Stomach (tissue), 8 donors: ENCODE measurements at regions not wholly inside any gene's neighbourhood (a gene's known extent, or its start where the extent isn't known, plus 50 kb on each side); places are given as distances from the start of the nearest gene placed in this dataset.

Experiments used
- DNase-seq, 2 donors: peaks; one replicate each; pipeline versions ENCODE4 v3.0.0 to v3.0.0-alpha.2; 2013 to 2019
- H3K27ac ChIP-seq, 5 donors: fragments of 200-600 bp in 4 of 5; sonication (generic) in 4 of 5; one replicate each; pipeline ENCODE4 v1.5.1; 2013 to 2019; ENCODE audit warnings: mild to moderate bottlenecking in 1 of 5, moderate library complexity in 1 of 5
- H3K27me3 ChIP-seq, 3 donors: fragments of 200-600 bp; sonication (generic); one replicate each; pipeline ENCODE4 v1.5.1; 2017 to 2019; ENCODE audit warnings: mixed run types in 1 of 3
- H3K36me3 ChIP-seq, 4 donors: fragments of 200-600 bp; sonication (generic); 1 replicate in 3 of 4; 2 replicates in 1 of 4; pipeline ENCODE4 v1.5.1; 2016 to 2019
- H3K4me1 ChIP-seq, 4 donors: fragments of 200-600 bp; sonication (generic); one replicate each; pipeline ENCODE4 v1.5.1; 2016 to 2019
- H3K4me3 ChIP-seq, 4 donors: fragments of 200-600 bp; sonication (generic) in 3 of 4; one replicate each; pipeline ENCODE4 v1.5.1; 2016 to 2019; ENCODE audit warnings: mild to moderate bottlenecking in 1 of 4
- H3K9me3 ChIP-seq, 4 donors: fragments of 200-600 bp; sonication (generic); one replicate each; pipeline ENCODE4 v1.5.1; 2016 to 2019
- EP300 ChIP-seq: sonication (generic); formaldehyde crosslinking; IDR thresholded peaks from one replicate; pipeline ENCODE4 v1.6.1; 2017; ENCODE audit warnings: antibody characterized with exemption
- POLR2A ChIP-seq, 4 donors: fragments of 450-650 bp; IDR thresholded peaks; one replicate each; pipeline ENCODE4 v1.6.1; 2016; ENCODE audit warnings: antibody characterized with exemption in 4 of 4, control low read depth in 2 of 4, mild to moderate bottlenecking in 1 of 4, moderate library complexity in 1 of 4
- POLR2AphosphoS5 ChIP-seq, 3 donors: sonication (generic); formaldehyde crosslinking; IDR thresholded peaks; one replicate each; pipeline ENCODE4 v1.6.1; 2016; ENCODE audit warnings: antibody characterized with exemption in 3 of 3
- WGBS, 5 donors: extraction: QIAGEN DNeasy Blood & Tissue Kit in 3 of 5; methylation state at CpG; one replicate each; pipeline versions ENCODE4 v1.1.5 to v1.1.7; 2013 to 2018; 5-methylcytosine and 5-hydroxymethylcytosine counted together
- intact Hi-C: fragments of 100-400 bp; cut with DNase I; formaldehyde crosslinking; loops from one replicate; pipeline ENCODE4 v1.15.1; 2023; ENCODE audit warnings: low total_unique reads
- TF ChIP-seq, protein P1 (sequence below), 7 experiments: fragments of 450-650 bp in 4 of 7; fragments of 200-600 bp in 3 of 7; sonication (generic) in 3 of 7; IDR thresholded peaks; one replicate each; pipeline ENCODE4 v1.5.1; 2016 to 2019; ENCODE audit warnings: antibody characterized with exemption in 7 of 7, control low read depth in 2 of 7, mild to moderate bottlenecking in 1 of 7
- donor health status: healthy with polysubstance abuse.
- donor health status: Bipolar disorder and iron deficiency.
- donor health status: healthy.

DNA sequence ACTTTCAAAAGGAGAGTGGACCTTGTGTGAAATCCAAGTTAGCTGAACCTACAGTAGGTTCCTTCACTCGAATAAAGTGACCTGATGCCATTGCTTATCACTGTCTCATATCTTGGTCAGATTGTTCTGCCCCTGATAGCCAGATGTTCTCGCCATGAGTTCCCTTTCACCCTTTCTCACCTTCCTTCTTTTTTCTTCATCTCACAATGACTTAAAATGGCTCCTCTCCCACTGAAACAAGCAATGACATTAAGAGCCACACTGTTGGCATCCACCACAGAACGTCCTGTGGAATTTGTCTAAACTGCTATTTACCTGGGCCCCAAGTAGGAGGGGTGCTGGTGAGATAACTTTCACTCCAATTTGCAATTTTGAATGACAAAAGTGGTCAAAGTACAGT lies 227.6 kb upstream of the PPP1R2C start:
- no peak for DNase-seq
- TF ChIP-seq, protein P1, sequence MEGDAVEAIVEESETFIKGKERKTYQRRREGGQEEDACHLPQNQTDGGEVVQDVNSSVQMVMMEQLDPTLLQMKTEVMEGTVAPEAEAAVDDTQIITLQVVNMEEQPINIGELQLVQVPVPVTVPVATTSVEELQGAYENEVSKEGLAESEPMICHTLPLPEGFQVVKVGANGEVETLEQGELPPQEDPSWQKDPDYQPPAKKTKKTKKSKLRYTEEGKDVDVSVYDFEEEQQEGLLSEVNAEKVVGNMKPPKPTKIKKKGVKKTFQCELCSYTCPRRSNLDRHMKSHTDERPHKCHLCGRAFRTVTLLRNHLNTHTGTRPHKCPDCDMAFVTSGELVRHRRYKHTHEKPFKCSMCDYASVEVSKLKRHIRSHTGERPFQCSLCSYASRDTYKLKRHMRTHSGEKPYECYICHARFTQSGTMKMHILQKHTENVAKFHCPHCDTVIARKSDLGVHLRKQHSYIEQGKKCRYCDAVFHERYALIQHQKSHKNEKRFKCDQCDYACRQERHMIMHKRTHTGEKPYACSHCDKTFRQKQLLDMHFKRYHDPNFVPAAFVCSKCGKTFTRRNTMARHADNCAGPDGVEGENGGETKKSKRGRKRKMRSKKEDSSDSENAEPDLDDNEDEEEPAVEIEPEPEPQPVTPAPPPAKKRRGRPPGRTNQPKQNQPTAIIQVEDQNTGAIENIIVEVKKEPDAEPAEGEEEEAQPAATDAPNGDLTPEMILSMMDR (IDR thresholded peaks at IDR 0.05): no peak
- no peak for TF ChIP-seq EP300
- no peak for TF ChIP-seq POLR2A (IDR thresholded peaks at IDR 0.05)
- TF ChIP-seq POLR2AphosphoS5 (IDR thresholded peaks at IDR 0.05): no peak
- 29 to 67% (median 52%) methylated on average over 3 of the region's 3 CpGs for WGBS, 5 donors
- H3K36me3 ChIP-seq: no peaks in the 10 kb centered on the region
- no peaks in the 10 kb centered on the region for H3K4me1 ChIP-seq
- intact Hi-C loops: no loop called here
- no peaks in the 10 kb centered on the region for H3K9me3 ChIP-seq
- H3K27me3 ChIP-seq: no peaks in the 10 kb centered on the region
- H3K4me3 ChIP-seq: no peak overlapping the region
- H3K27ac ChIP-seq: no peak overlapping the region

DNA sequence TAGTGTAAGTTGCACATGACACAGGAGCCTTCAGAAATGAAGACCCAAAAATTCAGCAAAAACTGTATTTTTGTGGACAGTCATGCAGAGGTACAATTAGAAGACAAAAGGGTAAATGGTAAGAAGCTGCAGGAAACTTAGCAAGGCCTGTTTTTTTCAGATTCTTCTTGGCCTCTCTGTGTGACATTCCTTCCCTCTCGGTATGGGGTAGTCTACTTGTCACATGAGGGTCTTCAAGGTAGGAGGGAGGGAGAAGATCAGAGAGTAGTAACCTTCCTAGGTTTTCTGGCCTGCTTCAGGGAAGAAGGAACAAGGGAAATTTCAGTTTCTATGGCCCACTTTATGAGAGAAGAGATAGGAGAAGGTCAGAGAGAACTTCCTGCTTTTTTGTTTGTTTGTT lies 230.4 kb upstream of the PPP1R2C start:
- intact Hi-C loops: no loop called here
- Histone ChIP-seq H3K36me3 (no peaks in the 10 kb centered on the region), H3K27me3 (no peaks in the 10 kb centered on the region), H3K4me1 (no peaks in the 10 kb centered on the region), H3K27ac (no peak overlapping the region), H3K9me3 (no peaks in the 10 kb centered on the region), H3K4me3 (no peak overlapping the region)
- WGBS, 5 donors: 48 to 83% (median 60%) methylated on average over 1 of the region's 1 CpG
- no peak for DNase-seq
- no peak for TF ChIP-seq POLR2A (IDR thresholded peaks at IDR 0.05)
- no peak for TF ChIP-seq POLR2AphosphoS5 (IDR thresholded peaks at IDR 0.05)
- TF ChIP-seq, protein P1 (IDR thresholded peaks at IDR 0.05): no peak
- no peak for TF ChIP-seq EP300

DNA sequence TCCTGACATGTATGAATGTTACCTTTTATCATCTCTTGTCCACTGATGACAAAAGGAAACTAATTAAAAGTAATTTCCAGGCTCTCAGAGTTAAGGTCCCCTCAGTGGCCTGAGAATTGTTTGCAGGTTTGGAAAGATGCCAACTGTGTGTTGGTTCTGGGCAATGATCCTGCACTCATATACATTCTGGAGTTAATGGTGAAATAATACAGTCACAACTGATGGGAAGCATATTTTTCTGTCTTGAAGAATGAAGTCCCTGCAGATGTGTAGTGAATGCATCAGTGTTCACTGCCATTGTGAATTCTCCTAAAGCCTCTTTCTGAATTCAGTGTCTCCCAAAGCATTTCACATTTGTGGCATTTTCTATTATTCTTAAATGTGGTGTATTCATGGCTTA lies 238.1 kb upstream of the PPP1R2C start:
- no peaks in the 10 kb centered on the region for H3K4me1 ChIP-seq
- TF ChIP-seq EP300 (no peak), POLR2AphosphoS5 (IDR thresholded peaks at IDR 0.05) (no peak), POLR2A (IDR thresholded peaks at IDR 0.05) (no peak)
- TF ChIP-seq, protein P1 (IDR thresholded peaks at IDR 0.05): no peak
- no peak overlapping the region for H3K27ac ChIP-seq
- DNase-seq: peak in 1 of 2 donors; percentile 25
- H3K4me3 ChIP-seq: no peak overlapping the region
- intact Hi-C loops: no loop called here
- H3K27me3 ChIP-seq: no peaks in the 10 kb centered on the region
- H3K36me3 ChIP-seq: no peaks in the 10 kb centered on the region
- no peaks in the 10 kb centered on the region for H3K9me3 ChIP-seq

DNA sequence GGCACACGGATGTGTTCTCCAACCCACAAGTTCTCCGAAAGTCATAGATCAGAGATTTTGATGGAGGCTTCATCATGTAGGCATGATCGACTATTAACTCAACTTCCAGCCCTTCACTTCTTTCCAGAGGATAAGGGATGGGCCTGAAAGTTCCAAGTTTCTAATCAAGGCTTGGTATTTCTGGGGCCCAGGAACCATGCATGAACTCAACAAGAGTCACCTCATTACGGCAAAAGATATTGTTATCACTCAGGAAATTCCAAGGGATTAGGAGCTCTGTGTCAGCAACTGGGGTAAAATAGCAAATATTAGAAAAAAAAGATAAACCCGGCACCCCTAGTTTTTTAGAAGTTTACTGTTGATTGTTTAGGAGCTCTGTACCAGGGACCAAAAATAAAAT lies 240.1 kb upstream of the PPP1R2C start:
- no peak for TF ChIP-seq POLR2A (IDR thresholded peaks at IDR 0.05)
- TF ChIP-seq, protein P1 (IDR thresholded peaks at IDR 0.05): no peak
- no peak for TF ChIP-seq POLR2AphosphoS5 (IDR thresholded peaks at IDR 0.05)
- no peak for TF ChIP-seq EP300
- Histone ChIP-seq H3K36me3 (no peaks in the 10 kb centered on the region), H3K9me3 (peaks cover 0 to 2% (median under 1%) of the 10 kb centered on the region in 4 donors), H3K4me3 (no peak overlapping the region), H3K27me3 (no peaks in the 10 kb centered on the region), H3K4me1 (no peaks in the 10 kb centered on the region), H3K27ac (no peak overlapping the region)
- intact Hi-C loops: no loop called here
- WGBS, 5 donors: 81 to 90% (median 88%) methylated on average over 5 of the region's 5 CpGs
- DNase-seq: no peak
